H1 (cell line): ENCODE measurements at regions not wholly inside any gene's neighbourhood (a gene's known extent, or its start where the extent isn't known, plus 50 kb on each side); places are given as distances from the start of the nearest gene placed in this dataset.

Experiments used
- CTCF ChIA-PET: fragments of 300-600 bp; sonication (Branson Sonifier 250); formaldehyde crosslinking; loops from one replicate; lab custom pipeline; 2021; ENCODE audit not compliant: partially characterized antibody; lab: Charles Lee
- POLR2A ChIA-PET: fragments of 300-600 bp; sonication (Branson Sonifier 250); formaldehyde crosslinking; loops from one replicate; lab custom pipeline; 2021; ENCODE audit warnings: inconsistent platforms; ENCODE audit not compliant: partially characterized antibody; lab: Charles Lee
- DNase-seq, 2 experiments: peaks; one replicate each; pipeline versions ENCODE4 v3.0.0 to v3.0.0-alpha.2; 2010 to 2022; ENCODE audit warnings: low spot score in 2 of 2, low read depth in 1 of 2, mixed read lengths in 1 of 2
- FAIRE-seq: peaks from 2 replicates; lab custom pipeline; 2011; peaks lifted over from hg19 to GRCh38; lab: Jason Lieb, UNC
- H2AFZ ChIP-seq: 2 replicates; pipeline ENCODE4 v1.8.1; 2012; ENCODE audit warnings: low read length, inconsistent platforms
- H2AK5ac ChIP-seq: 2 replicates; pipeline ENCODE4 v1.6.1; 2013; ENCODE audit warnings: low read depth, low read length
- H2BK120ac ChIP-seq: replicated peaks from 2 replicates; pipeline ENCODE3; 2013; ENCODE audit warnings: low read depth, low read length, inconsistent platforms
- H2BK12ac ChIP-seq: 2 replicates; pipeline ENCODE4 v1.6.1; 2013; ENCODE audit warnings: low read depth, low read length
- H2BK15ac ChIP-seq: 2 replicates; pipeline ENCODE4 v1.6.1; 2013; ENCODE audit warnings: low read length
- H2BK20ac ChIP-seq: 2 replicates; pipeline ENCODE4 v1.6.1; 2013; ENCODE audit warnings: low read length
- H2BK5ac ChIP-seq: 2 replicates; pipeline ENCODE4 v1.6.1; 2013; ENCODE audit warnings: low read depth, low read length
- H3K14ac ChIP-seq: 2 replicates; pipeline ENCODE4 v1.6.1; 2013; ENCODE audit warnings: inconsistent platforms; ENCODE audit not compliant: insufficient read length
- H3K18ac ChIP-seq: 2 replicates; pipeline ENCODE4 v1.6.1; 2013; ENCODE audit warnings: low read length; ENCODE audit errors: extremely low read depth
- H3K23ac ChIP-seq: 2 replicates; pipeline ENCODE4 v1.6.1; 2013; ENCODE audit warnings: inconsistent platforms; ENCODE audit not compliant: insufficient read length
- H3K23me2 ChIP-seq: 2 replicates; pipeline ENCODE4 v1.6.1; 2013; ENCODE audit warnings: low read depth, low read length
- H3K27ac ChIP-seq: 2 replicates; pipeline ENCODE4 v1.6.1; 2011; ENCODE audit warnings: low read depth, low read length, inconsistent platforms
- H3K27me3 ChIP-seq, 4 experiments: replicated peaks in 1 of 4; 1 replicate in 1 of 4; 2 replicates in 3 of 4; pipeline versions ENCODE4 v1.6.1 to v1.8.1; 2011 to 2013; ENCODE audit warnings: low read length in 3 of 4, mild to moderate bottlenecking in 3 of 4, inconsistent platforms in 2 of 4, mixed read lengths in 2 of 4, moderate library complexity in 1 of 4; ENCODE audit not compliant: control insufficient read depth in 3 of 4, insufficient read depth in 3 of 4; ENCODE audit errors: extremely low read depth in 1 of 4
- H3K36me3 ChIP-seq, 4 experiments: 2 replicates each; pipeline versions ENCODE4 v1.6.1 to v1.8.1; 2011 to 2013; ENCODE audit warnings: mild to moderate bottlenecking in 4 of 4, low read length in 3 of 4, moderate library complexity in 2 of 4, control low read depth in 1 of 4, inconsistent platforms in 1 of 4; ENCODE audit not compliant: insufficient read depth in 4 of 4, control insufficient read depth in 2 of 4
- H3K4ac ChIP-seq: replicated peaks from 2 replicates; pipeline ENCODE3; 2013; ENCODE audit warnings: low read length, low read depth, mixed read lengths, inconsistent platforms; ENCODE audit not compliant: insufficient read length
- H3K4me1 ChIP-seq, 4 experiments: replicated peaks in 1 of 4; 1 replicate in 1 of 4; 2 replicates in 3 of 4; pipeline versions ENCODE4 v1.6.1 to v1.8.1; 2011 to 2013; ENCODE audit warnings: low read length in 3 of 4, inconsistent platforms in 2 of 4, mixed read lengths in 1 of 4; ENCODE audit not compliant: insufficient read depth in 4 of 4, control insufficient read depth in 3 of 4
- H3K4me2 ChIP-seq, 2 experiments: 2 replicates each; pipeline versions ENCODE4 v1.6.1 to v1.8.1; 2011 to 2013; ENCODE audit warnings: low read depth in 2 of 2, low read length in 2 of 2, control low read depth in 1 of 2, inconsistent platforms in 1 of 2, mild to moderate bottlenecking in 1 of 2; ENCODE audit not compliant: insufficient read depth in 1 of 2
- H3K4me3 ChIP-seq, 4 experiments: fragments of 200-600, 300-600 bp in 1 of 4; sonication (generic), shearing (Covaris generic), sonication (Bioruptor Twin) in 1 of 4; 2 replicates each; pipeline versions ENCODE4 v1.5.1 to v1.8.1; 2011 to 2016; ENCODE audit warnings: low read length in 4 of 4, low read depth in 3 of 4, control low read depth in 2 of 4, inconsistent platforms in 2 of 4, mild to moderate bottlenecking in 2 of 4, mixed read lengths in 1 of 4, moderate library complexity in 1 of 4; ENCODE audit not compliant: insufficient read depth in 2 of 4; ENCODE audit errors: extremely low read depth in 1 of 4
- H3K56ac ChIP-seq: replicated peaks from 2 replicates; pipeline ENCODE3; 2013; ENCODE audit warnings: low read depth, mild to moderate bottlenecking, mixed read lengths, low read length, inconsistent platforms; ENCODE audit not compliant: insufficient read length
- H3K79me1 ChIP-seq: 2 replicates; pipeline ENCODE4 v1.6.1; 2013; ENCODE audit warnings: low read depth, low read length, control low read depth
- H3K79me2 ChIP-seq, 2 experiments: 2 replicates each; pipeline versions ENCODE4 v1.6.1 to v1.8.1; 2012 to 2013; ENCODE audit warnings: low read length in 2 of 2, mild to moderate bottlenecking in 2 of 2, inconsistent platforms in 1 of 2; ENCODE audit not compliant: insufficient read depth in 2 of 2, control insufficient read depth in 1 of 2
- H3K9ac ChIP-seq, 4 experiments: replicated peaks in 1 of 4; 1 replicate in 1 of 4; 2 replicates in 3 of 4; pipeline versions ENCODE4 v1.6.1 to v1.8.1; 2011 to 2013; ENCODE audit warnings: low read depth in 3 of 4, low read length in 3 of 4, control low read depth in 2 of 4, mild to moderate bottlenecking in 2 of 4, moderate library complexity in 2 of 4, inconsistent platforms in 1 of 4; ENCODE audit errors: extremely low read depth in 1 of 4
- H3K9me3 ChIP-seq, 2 experiments: 2 replicates each; pipeline versions ENCODE4 v1.6.1 to v1.8.1; 2012 to 2013; ENCODE audit warnings: mild to moderate bottlenecking in 2 of 2, moderate library complexity in 2 of 2, control low read depth in 1 of 2, inconsistent platforms in 1 of 2, low read depth in 1 of 2, low read length in 1 of 2, mixed read lengths in 1 of 2; ENCODE audit not compliant: insufficient read depth in 2 of 2
- H4K20me1 ChIP-seq, 2 experiments: replicated peaks in 1 of 2; 2 replicates each; pipeline versions ENCODE3 to v1.8.1; 2011 to 2013; ENCODE audit warnings: inconsistent platforms in 2 of 2, low read length in 2 of 2, mild to moderate bottlenecking in 1 of 2; ENCODE audit not compliant: insufficient read depth in 2 of 2, control insufficient read depth in 1 of 2
- H4K5ac ChIP-seq: 2 replicates; pipeline ENCODE4 v1.6.1; 2013; ENCODE audit warnings: low read length, low read depth, mixed read lengths, inconsistent platforms; ENCODE audit not compliant: insufficient read length
- H4K8ac ChIP-seq: 2 replicates; pipeline ENCODE4 v1.8.0; 2013; ENCODE audit warnings: mild to moderate bottlenecking, moderate library complexity, low read length, inconsistent platforms; ENCODE audit not compliant: insufficient read depth; ENCODE audit errors: extremely low read depth
- H4K91ac ChIP-seq: replicated peaks from 2 replicates; pipeline ENCODE3; 2013; ENCODE audit warnings: low read length, mixed read lengths, inconsistent platforms; ENCODE audit not compliant: insufficient read length
- CHD2 ChIP-seq: IDR thresholded peaks from 2 replicates; pipeline ENCODE4 v1.6.1; 2012; ENCODE audit warnings: low read length, improper control_type of control experiment
- CTBP2 ChIP-seq: IDR thresholded peaks from 2 replicates; pipeline ENCODE4 v1.7.0; 2011; ENCODE audit warnings: borderline replicate concordance, mild to moderate bottlenecking, moderate library complexity, mixed read lengths, low read length; ENCODE audit not compliant: insufficient read depth, insufficient read length
- HDAC6 ChIP-seq: IDR thresholded peaks from one replicate; pipeline ENCODE4 v1.7.1; 2012; ENCODE audit warnings: low read depth, mild to moderate bottlenecking, inconsistent platforms, low read length, moderate library complexity
- KDM5A ChIP-seq: fragments of 200-600 bp; IDR thresholded peaks from 2 replicates; pipeline ENCODE4 v1.7.1; 2012; ENCODE audit warnings: mild to moderate bottlenecking, low read length, inconsistent platforms, mixed read lengths
- RNF2 ChIP-seq: fragments of 200-900, 300-1000 bp; sonication (generic); IDR thresholded peaks from 2 replicates; pipeline ENCODE4 v1.7.1; 2016; ENCODE audit warnings: borderline replicate concordance, low read depth, mild to moderate bottlenecking, antibody characterized with exemption, low read length; ENCODE audit not compliant: poor library complexity, severe bottlenecking; ENCODE audit errors: missing control alignments
- TAF1 ChIP-seq: IDR thresholded peaks from 2 replicates; pipeline ENCODE4 v1.6.1; 2011; ENCODE audit warnings: mild to moderate bottlenecking, low read depth, low read length
- TBP ChIP-seq: IDR thresholded peaks from 2 replicates; pipeline ENCODE4 v1.6.1; 2011; ENCODE audit warnings: low read depth, low read length, improper control_type of control experiment
- WGBS, 2 experiments: shearing (Covaris generic) in 1 of 2; methylation state at CpG; one replicate each; pipeline versions ENCODE4 v1.1.6 to v1.1.7; 2013 to 2015; ENCODE audit warnings: low lambda C conversion rate in 2 of 2, mixed read lengths in 2 of 2, inconsistent platforms in 1 of 2, low coverage in 1 of 2, missing lambda C conversion rate in 1 of 2; ENCODE audit not compliant: insufficient replicate concordance in 2 of 2, insufficient coverage in 1 of 2, insufficient read length in 1 of 2; ENCODE audit errors: extremely low coverage in 1 of 2, missing lambda C conversion rate in 1 of 2; 5-methylcytosine and 5-hydroxymethylcytosine counted together

DNA sequence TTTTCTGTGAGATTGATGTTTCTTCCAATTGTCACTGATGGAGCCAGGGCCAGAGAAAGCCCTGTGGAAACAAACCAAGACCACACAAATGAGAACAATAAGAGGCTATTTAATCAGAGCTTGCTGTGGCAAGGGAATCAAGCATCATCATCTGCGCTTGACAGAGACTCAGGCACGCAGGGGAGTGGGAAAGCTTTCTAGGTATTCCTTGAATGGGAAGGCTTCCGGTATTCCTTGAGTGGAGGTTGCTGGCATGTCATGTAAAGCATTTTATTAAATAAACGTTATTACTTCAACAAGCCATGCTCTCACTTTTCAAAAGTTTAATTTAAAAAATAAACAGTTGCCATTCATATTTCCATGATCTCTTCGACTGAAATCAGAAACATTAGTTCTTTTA is 194.6 kb upstream of the SYT4 start:
- no peaks in the 10 kb centered on the region for H3K36me3 ChIP-seq
- H4K8ac ChIP-seq: no peak overlapping the region
- no peak overlapping the region for H3K9ac ChIP-seq
- H2BK12ac ChIP-seq: no peak overlapping the region
- no peak overlapping the region for H2BK20ac ChIP-seq
- H2BK5ac ChIP-seq: no peak overlapping the region
- 90% methylated on average over 5 of the region's 5 CpGs; no CpG with 5 or more reads in 1 of the 2 experiments for WGBS, 2 experiments
- no peaks in the 10 kb centered on the region for H4K20me1 ChIP-seq
- no peak overlapping the region for H2BK15ac ChIP-seq
- POLR2A ChIA-PET: no interaction called here
- H3K79me1 ChIP-seq: no peaks in the 10 kb centered on the region
- no peaks in the 10 kb centered on the region for H3K27me3 ChIP-seq
- TF ChIP-seq KDM5A: no peak
- TF ChIP-seq CHD2: no peak
- TF ChIP-seq TBP: no peak
- TF ChIP-seq TAF1: no peak
- TF ChIP-seq CTBP2: no peak
- no peak for TF ChIP-seq HDAC6
- no peak for TF ChIP-seq RNF2
- no peak overlapping the region for H3K27ac ChIP-seq
- H3K23ac ChIP-seq: no peak overlapping the region
- no peak overlapping the region for H2AK5ac ChIP-seq
- no peak overlapping the region for H2BK120ac ChIP-seq
- H3K14ac ChIP-seq: no peak overlapping the region
- H4K91ac ChIP-seq: no peak overlapping the region
- DNase-seq (no peak), FAIRE-seq (no peak)
- no peak overlapping the region for H3K4me3 ChIP-seq
- H4K5ac ChIP-seq: no peak overlapping the region
- no peak overlapping the region for H3K18ac ChIP-seq
- H3K56ac ChIP-seq: no peak overlapping the region
- H3K4me2 ChIP-seq: no peak overlapping the region
- no peaks in the 10 kb centered on the region for H3K23me2 ChIP-seq
- H3K4ac ChIP-seq: no peak overlapping the region
- CTCF ChIA-PET: no interaction called here
- H3K79me2 ChIP-seq: no peaks in the 10 kb centered on the region
- no peaks in the 10 kb centered on the region for H3K4me1 ChIP-seq
- H2AFZ ChIP-seq: no peak overlapping the region
- peaks cover 0 to 1% of the 10 kb centered on the region in 2 experiments; a peak in 1 of 4 replicates for H3K9me3 ChIP-seq
